ENCODE measurements at regions not wholly inside any gene's neighbourhood (a gene's known extent, or its start where the extent isn't known, plus 50 kb on each side); places are given as distances from the start of the nearest gene placed in this dataset.

DNA sequence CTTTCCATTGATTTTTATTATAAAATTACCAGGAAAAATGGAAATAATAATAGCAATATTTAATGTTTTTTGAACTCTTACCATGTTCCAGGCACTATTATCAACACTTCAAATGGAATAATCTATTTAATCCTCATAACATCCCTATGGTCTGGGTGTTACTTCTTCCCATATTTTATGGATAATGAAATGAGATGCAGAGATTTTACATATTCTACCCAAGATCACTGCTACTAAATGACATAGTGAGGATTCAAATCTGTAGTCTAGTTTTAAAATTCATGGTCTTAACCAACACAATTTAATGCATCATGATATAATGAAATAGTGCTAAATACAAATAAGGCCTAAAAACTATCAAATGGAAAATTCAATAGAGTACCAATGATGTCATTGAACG lies 70.4 kb upstream of the COL3A1 start:
- no peak for DNase-seq (ENCODE audit: extremely low read depth, low read depth, low spot score)

DNA sequence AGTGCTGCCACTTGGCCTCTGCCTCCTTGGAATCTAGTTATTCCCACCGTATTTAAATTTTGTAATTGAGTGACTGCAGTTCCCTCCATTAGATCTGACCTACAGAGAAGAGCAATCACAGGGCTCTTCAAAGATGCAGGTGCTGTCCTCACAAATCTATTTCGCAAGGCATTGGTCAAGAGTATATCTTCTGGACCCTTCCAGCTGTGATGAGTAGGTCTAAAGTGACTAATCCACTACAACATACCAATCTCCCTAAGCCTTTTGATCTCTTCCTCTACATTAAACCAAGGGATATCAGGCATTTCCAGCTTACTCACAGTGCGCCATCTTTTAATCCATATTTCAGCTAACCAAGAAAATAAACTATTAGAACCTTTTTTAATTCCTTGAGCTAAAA lies 65.1 kb upstream of the COL3A1 start:
- no peak for DNase-seq (ENCODE audit: extremely low read depth, low read depth, low spot score)

DNA sequence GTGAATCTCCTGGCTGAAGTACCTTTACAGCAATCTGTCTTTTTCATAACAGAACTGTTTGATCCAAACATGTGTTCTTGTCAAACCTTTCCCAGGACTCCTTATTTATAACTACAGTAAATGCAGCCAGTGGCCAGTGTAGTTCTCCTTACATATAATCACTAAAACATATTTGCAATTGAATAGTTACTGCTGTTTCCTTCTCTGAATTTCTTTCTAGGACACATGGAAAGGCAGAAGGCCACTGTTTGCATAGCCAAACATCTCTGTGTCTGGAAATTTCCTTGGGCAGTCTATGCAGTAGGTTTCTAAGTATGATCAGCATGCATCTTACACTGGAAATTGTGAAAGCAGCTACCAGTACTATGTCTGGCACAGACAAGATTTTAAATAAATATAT lies 57.4 kb upstream of the COL3A1 start:
- no peak for DNase-seq (ENCODE audit: extremely low read depth, low read depth, low spot score)

DNA sequence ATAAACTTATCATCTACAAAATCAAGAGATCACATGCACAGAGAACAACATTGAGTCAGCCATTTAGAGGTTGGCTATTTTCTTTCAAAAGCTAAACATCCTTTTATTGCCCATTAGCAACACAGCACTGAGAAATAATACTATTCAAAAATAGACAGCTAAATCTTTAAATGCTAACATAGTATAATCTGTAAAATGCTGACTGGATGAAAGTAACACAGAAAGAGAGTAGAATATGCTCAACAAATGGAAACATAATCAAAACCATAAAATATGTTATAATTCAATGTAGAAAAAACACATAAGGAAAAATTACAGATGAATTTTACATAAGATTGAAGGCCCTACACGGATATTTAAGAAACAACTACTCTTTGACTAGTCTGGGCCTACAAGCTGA lies 56.5 kb upstream of the COL3A1 start:
- no peak for DNase-seq (ENCODE audit: extremely low read depth, low read depth, low spot score)

DNA sequence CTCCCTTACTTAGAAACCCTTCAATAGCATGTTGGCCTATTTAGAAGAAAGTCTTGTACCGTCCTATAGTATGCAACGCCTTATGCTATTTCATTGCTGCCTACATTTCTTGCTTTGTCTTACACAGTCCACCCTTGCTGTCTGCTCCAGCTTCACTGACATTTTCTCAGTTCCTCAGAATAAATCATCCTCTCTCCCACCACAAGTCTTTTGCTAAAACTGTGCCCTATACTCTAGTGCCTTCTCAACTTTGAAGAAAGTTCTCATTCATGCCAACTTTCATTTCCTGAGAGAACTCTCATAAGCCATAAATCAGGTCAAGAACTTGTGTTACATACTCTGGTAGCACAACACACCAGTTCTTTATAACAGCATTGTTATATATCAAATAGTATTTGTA lies 54.3 kb upstream of the COL3A1 start:
- DNase-seq (ENCODE audit: extremely low read depth, low read depth, low spot score): no peak

DNA sequence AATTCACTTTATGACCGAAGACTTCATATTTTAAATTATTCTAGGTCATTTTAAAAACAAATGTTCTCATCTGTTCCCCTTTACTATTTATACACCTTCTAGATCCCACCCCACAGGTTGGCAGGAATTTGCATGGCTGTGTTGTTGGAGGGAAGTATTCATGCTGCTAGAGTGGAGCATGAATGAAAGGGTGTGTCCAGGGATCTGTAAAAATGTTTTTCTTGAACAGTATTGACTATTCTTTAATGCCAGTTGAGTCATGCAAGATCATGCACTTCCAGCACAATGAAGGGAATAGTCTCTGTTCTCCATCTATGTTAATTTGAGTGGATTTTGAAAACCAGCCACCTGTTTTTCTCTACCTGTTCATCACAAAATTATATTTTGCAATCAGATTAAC lies 52.0 kb upstream of the COL3A1 start:
- no peak for DNase-seq (ENCODE audit: extremely low read depth, low read depth, low spot score)

Measured in glomerular endothelial cell (primary cell).